ENCODE measurements at regions not wholly inside any gene's neighbourhood (a gene's known extent, or its start where the extent isn't known, plus 50 kb on each side); places are given as distances from the start of the nearest gene placed in this dataset.

GRCh38 chr3:187594272-187594671 is 75.9 kb downstream of the SST start:
- Histone ChIP-seq H3F3A (ENCODE audit: insufficient read depth, low read length, poor library complexity, severe bottlenecking) (no peaks in the 10 kb centered on the region), H3K79me2 (replicated peaks; ENCODE audit: insufficient read depth, low read length) (no peaks in the 10 kb centered on the region), H3K9ac (ENCODE audit: low read length) (no peak overlapping the region), H3K27me3 (ENCODE audit: insufficient read depth, low read depth, low read length) (no peaks in the 10 kb centered on the region), H3K4me2 (ENCODE audit: low read length) (no peak overlapping the region), H3K27ac (ENCODE audit: low read length) (no peak overlapping the region), H2AFZ (ENCODE audit: low read depth, low read length) (no peak overlapping the region), H3K9me3 (ENCODE audit: low read length) (no peaks in the 10 kb centered on the region), H3K36me3 (ENCODE audit: insufficient read depth, low read length) (no peaks in the 10 kb centered on the region), H3K9me2 (ENCODE audit: insufficient read depth, low read length) (no peaks in the 10 kb centered on the region), H4K20me1 (ENCODE audit: insufficient read depth) (no peaks in the 10 kb centered on the region), H3K4me3 (ENCODE audit: low read length) (no peak overlapping the region)
- TF ChIP-seq REST (IDR thresholded peaks at IDR 0.05; ENCODE audit: borderline replicate concordance): no peak
- TF ChIP-seq CTCF (IDR thresholded peaks at IDR 0.05; ENCODE audit: poor library complexity, severe bottlenecking): no peak
- TF ChIP-seq MXI1 (conservative IDR thresholded peaks at IDR 0.05; ENCODE audit: poor library complexity, severe bottlenecking): no peak
- TF ChIP-seq SMC3 (conservative IDR thresholded peaks at IDR 0.05; ENCODE audit: poor library complexity): no peak
- TF ChIP-seq POLR2AphosphoS5 (IDR thresholded peaks at IDR 0.05): no peak
- TF ChIP-seq RAD21 (conservative IDR thresholded peaks at IDR 0.05): no peak
- TF ChIP-seq EP300 (conservative IDR thresholded peaks at IDR 0.05; ENCODE audit: poor library complexity, severe bottlenecking): no peak
- no peak for TF ChIP-seq TAF1 (IDR thresholded peaks at IDR 0.05; ENCODE audit: low read depth)
- no peak for TF ChIP-seq EZH2 (IDR thresholded peaks at IDR 0.05; ENCODE audit: borderline replicate concordance, insufficient read depth, low read length, poor library complexity, severe bottlenecking)

- no peaks in the 10 kb centered on the region for H3K27me3 ChIP-seq (ENCODE audit: insufficient read depth, low read depth, low read length)
- H3K4me3 ChIP-seq (ENCODE audit: low read length): no peak overlapping the region
- H4K20me1 ChIP-seq (ENCODE audit: insufficient read depth): no peaks in the 10 kb centered on the region
- H3K9me3 ChIP-seq (ENCODE audit: low read length): no peaks in the 10 kb centered on the region
- no peaks in the 10 kb centered on the region for H3F3A ChIP-seq (ENCODE audit: insufficient read depth, low read length, poor library complexity, severe bottlenecking)
- TF ChIP-seq REST (IDR thresholded peaks at IDR 0.05; ENCODE audit: borderline replicate concordance) (no peak), EP300 (conservative IDR thresholded peaks at IDR 0.05; ENCODE audit: poor library complexity, severe bottlenecking) (peak; percentile 91), SMC3 (conservative IDR thresholded peaks at IDR 0.05; ENCODE audit: poor library complexity) (no peak), TAF1 (IDR thresholded peaks at IDR 0.05; ENCODE audit: low read depth) (no peak), POLR2AphosphoS5 (IDR thresholded peaks at IDR 0.05) (peak; percentile 43), MXI1 (conservative IDR thresholded peaks at IDR 0.05; ENCODE audit: poor library complexity, severe bottlenecking) (no peak)
- H3K79me2 ChIP-seq (replicated peaks; ENCODE audit: insufficient read depth, low read length): no peaks in the 10 kb centered on the region
- H3K4me2 ChIP-seq (ENCODE audit: low read length): no peak overlapping the region
- no peaks in the 10 kb centered on the region for H3K36me3 ChIP-seq (ENCODE audit: insufficient read depth, low read length)
- H2AFZ ChIP-seq (ENCODE audit: low read depth, low read length): no peak overlapping the region
- H3K27ac ChIP-seq (ENCODE audit: low read length): peak overlapping the region; percentile 55
- no peaks in the 10 kb centered on the region for H3K9me2 ChIP-seq (ENCODE audit: insufficient read depth, low read length)
- H3K9ac ChIP-seq (ENCODE audit: low read length): no peak overlapping the region
Observed at GRCh38 chr3:187593451-187593850, 76.7 kb downstream of the SST start.
